Brain pericyte (primary cell): ENCODE measurements at regions not wholly inside any gene's neighbourhood (a gene's known extent, or its start where the extent isn't known, plus 50 kb on each side); places are given as distances from the start of the nearest gene placed in this dataset.

ENCODE experiments used
- DNase-seq: peaks from one replicate; pipeline ENCODE4 v3.0.0-alpha.2; 2012; ENCODE audit warnings: low read depth, low spot score

DNA sequence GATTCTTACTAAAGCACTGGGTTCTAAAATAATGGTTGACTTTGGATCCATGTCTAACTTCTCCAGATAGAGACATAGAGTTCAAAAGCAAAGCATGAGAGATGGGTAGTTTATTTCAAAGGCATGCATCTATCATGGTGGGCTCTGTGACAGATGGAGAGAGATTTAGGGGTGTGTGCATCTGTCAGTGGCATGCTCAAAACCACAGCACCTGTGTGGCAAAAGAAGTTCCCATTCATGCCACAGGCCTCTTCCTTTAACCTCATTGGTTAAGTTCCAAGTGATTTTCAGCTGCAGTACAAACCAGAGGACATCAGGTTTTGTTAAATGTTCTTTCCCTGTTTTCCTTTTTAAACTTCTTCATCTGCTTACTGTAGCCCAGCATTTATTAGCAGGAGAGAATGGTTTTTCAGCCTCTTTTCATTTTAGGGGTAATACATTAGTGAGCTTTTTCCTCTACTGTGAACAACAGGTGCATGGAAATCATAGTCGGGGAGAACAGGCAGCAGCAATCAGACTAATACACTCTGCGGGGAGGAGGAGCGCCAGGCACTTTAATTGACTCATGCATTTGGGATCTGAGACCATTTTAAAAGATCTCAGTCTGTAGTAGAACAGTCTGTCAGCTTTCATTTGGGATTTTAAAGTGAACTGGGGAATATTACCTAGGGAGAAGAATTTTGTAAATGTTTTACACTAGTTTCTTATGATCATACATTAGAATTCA is 52.4 kb upstream of the UPP2 start:
- DNase-seq, result no peak

DNA sequence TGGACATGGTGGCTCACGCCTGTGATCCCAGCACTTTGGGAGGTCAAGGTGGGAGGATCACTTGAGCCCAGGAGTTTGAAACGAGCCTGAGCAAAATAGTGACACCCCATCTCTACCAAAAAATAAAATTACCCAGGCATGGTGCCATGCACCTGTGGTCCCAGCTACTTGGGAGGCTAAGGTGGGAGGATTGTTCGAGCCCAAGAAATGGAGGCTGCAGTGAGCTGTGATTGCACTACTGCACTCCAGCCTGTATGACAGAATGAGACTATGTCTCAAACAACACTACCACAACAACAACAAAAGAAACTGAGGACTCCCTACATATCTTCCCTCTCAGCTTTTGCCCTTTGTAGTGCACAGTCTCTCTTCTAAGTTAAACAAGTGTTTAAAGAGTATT is 53.3 kb upstream of the UPP2 start:
- no peak for DNase-seq

DNA sequence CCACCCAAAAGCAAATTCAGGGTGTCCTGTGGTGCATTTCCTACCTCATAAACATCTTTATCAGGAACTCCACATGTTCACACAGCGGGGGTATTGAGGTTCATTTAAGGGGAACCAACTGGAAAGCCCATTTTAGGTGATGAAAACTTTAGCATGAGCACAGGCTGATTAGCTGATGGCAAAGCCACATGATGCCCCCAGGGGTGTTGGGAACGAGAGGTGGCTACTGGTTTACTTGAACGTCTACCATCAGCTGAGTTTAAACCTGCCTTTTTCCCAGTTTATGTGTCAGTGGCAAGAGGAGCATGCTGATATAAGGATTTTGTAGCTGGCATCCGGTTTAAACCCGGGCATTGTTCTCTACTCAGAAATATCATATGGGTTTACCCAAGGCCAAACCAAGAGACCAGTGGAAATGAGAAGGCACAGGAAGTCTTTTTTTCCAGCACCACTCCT is 54.5 kb upstream of the UPP2 start:
- DNase-seq, result no peak

DNA sequence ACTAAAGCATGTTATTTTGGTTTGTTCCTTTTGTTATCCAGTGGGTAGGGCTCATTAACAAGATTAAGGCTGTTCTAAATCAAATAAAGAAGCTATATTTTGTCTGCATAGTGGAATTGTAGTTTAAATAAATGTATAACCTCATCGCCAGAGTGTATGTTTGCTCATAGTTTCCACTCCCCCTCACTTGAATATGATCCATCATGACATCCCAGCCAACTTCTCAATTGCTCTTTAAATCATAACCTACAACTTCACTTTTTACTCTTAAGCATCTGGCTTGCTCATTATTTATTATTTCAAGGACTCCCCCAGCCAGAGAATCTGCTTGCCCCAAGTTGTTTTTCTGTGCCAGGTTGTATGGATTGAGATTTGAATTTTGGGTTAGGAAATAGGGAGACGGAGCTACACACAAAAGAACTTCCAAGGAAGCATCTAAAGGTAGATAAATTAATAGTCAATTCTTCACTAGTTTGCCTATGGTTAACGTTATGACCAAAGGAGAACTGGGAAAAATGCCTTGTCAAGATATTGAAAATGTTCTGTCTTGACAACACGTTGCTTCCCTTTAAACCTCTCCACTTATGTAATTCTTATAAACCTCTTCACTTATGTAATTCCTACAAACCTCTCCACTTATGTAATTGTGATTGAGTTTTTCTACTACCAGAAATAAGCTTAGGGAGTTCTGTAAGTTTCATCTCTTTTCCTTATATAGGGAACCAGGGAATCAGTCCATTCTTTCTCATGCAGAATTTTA is 55.4 kb upstream of the UPP2 start:
- DNase-seq, result no peak

DNA sequence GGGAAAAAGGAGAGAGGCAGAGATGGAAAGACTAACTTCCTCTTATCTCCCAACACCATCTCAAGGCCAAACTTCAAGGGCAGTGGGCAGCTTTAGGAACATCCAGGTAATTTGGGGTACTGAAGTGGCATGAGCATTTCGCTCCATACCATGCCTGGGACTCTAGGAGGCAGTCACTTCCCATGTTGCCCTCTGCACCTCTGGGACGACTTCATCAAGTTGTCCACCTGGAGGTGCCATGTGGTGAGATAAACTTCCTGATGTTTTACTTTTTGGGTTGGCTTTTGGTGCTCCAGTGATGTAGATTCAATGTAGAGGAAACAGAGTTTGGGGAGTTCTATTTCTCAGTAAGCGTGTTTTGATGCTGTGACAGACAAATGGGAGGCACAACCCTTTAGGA is 56.3 kb upstream of the UPP2 start:
- no peak for DNase-seq

DNA sequence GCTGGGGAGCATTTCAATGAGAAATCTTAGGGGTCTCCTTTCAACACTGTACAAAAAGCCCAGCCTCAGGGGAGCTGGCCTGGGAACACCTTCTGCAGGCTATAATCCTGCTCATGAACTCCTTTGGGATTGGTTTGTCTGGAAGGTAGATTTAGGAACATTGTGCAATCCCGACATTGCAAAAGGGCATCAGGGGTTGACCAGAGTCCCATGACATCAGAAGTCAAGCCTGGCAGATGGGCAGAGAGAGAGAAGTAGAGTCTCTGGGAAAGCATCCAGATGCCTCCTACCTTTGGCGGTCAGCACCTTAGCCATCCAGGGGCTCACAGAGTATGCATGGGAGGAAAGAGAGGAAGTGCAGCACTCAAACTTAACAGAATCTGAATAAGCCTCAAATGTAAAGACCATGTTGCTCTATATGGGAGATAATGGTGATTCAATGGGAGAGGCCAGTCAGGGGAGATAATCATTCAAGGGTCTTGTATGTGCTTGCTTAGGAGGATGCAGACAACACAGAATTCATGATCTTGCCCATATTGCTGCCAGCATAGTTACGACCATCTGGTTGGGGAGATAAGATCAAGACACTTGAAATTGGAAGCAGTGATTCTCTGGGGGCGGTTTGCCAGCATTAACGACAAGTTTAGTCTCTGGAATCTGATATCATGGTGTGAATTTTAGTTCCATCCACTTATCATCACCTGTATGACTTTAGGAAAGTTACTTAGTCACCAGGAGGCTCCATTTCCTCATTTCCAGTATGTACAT is 58.3 kb upstream of the UPP2 start:
- no peak for DNase-seq

DNA sequence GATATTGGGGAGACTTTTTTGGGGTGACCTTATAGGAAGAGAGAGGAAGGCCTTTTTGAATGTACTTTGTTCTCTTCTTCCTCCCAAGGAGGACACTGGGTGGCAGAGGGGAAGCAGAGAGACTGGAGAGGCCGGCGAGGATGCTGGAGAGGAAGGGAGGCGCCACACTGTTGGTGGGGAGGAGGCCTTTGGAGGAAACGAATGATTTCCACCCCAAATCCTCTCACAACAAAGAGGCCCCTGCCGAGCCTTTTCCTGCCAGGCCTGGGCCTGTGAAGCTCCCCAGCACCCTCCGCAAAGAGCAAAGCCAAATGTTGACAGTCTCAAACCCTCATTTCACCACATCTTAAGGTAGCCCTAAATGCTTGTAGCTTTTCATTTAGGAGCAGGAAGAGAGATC is 59.0 kb upstream of the UPP2 start:
- no peak for DNase-seq

DNA sequence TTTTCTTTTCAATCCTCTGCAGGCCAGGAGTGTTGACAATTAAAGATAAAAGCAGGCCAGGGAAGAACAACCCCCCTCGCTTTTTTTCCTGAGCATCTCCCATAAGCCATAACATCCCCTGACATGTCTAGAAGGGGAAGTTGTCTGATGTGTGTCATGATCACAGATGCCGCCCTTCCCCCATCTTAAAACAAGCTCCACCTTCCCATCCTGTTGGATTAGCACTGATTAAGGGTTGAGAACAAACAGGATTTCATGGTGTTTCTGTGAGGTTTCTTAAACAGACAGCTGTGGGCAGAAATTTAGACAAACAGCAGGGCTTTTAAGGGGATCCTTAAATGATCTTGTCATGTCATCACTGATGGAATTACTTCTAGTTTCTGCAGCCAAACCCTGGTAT is 59.4 kb upstream of the UPP2 start:
- DNase-seq, result no peak

DNA sequence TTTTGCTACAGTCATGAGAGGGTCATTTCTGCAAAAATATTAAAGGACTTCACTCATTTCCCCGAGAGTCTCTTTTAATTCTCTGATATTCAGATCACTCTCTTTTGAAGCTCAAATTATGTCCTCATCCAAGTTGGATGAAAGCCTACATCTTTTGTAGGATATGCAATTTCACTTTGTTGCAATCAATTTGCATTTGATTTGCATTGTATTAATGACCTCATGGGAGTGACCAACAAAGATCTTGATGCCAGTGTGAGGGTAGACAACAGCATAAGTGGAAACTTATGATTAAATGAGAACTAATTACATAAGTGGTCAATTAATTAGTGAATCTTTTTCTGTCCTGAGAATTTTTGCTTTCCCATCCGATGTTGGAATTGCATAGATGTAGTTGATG is 60.3 kb upstream of the UPP2 start:
- DNase-seq, result no peak

DNA sequence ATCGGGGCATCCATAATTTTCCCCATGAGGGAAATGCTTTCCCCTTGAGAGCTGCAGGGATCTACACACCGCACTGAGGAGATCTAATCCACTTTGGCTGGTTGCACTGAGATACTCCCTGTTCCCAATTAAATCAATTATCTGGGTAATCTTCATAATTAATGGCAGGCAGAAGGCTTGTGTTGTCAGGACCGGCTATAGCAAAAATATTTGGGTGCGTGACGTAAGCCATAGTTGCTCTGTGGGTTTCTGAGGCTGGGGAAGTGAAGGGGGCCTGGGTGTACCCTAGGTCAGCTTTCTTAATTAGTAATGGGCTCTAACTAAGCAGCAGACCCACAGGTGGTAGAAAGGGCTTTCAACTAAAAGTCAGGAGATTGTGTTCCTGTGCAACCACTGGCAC is 62.8 kb upstream of the UPP2 start:
- DNase-seq, result no peak

DNA sequence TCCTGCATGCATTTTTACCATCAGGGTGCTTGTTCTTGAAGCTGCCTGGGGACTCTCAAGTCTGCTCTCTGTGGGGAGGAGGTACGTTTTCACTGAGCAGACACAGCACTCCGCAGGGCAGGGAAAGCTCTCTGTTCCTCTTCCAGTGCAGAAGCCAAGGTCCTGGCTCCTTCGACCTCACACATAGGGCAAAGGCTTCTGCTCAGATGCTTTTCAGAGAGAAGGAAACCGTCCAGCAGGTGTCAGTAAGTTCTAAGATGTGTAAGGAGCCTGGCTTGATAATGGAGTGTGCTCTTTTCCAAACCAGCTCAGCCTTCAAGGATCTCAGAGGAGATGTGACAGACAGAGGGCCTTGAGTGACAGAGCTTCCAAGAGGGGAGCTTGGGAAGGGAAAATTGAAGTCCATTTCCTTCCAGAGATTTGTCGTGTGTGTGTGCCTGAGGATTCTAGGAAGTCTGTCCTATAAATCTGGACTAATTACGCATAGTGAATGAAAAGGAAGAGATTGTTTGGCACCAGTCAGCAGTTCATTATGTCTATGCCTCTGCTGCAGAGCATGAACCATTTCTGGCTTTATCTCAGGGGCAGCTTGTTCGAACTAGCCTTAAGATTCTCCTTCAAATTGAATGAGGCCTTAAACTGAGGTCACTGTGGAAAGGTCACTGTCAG is 67.3 kb upstream of the UPP2 start:
- DNase-seq, result no peak

DNA sequence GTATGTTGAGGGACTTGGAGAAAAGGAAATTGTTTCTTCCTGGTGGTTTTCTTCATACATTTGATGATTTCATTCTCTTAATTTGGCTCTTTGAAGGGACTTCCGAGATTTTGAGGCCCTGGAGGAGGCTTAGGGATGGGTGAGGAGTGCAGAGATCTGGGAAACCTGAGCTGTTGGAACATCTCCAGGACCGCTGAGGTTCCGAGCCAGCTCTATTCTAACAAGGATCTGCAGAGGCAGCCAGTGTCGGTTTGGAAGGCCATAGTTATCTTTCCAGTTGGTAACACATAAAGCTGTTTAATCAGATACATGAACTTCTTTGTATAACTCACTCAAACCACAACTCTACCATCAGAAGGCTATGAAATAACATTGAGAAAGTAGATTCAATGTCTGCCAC is 70.3 kb upstream of the UPP2 start:
- DNase-seq, result no peak

DNA sequence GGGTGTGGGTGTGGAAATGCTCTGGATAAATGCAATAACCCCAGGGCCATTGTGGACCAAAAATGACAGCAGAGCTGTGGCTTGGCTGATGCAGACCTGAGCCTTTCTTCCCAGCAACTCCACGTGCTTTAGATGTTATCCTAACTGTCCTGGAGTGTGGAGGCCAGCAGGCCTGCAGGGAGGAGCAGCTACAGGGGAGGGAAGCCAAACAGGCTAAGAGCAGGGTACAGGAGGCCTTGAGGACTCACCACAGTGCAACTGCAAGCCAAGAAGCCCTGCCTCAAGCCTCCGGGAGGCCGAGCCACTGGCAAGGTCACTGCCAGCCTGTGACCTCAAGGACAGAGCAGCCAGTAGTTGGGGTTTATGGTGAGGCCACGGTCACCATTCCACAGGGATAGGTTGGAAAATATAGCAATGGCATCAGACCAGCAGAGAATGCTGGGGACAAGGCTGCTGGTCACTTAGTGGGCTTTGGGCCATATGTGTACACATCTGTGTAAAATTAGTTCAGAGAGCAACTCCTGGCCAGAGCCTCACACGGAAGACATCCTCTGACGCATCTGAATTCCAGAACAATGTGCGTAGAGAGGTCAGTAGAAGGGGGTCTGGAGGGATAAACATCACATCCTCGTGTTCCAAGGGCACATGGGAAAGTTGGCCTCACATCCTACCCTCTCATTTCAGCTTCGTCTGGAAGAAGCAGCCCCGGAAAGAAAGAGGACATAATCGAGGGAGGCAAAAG is 76.2 kb upstream of the UPP2 start:
- DNase-seq, result peak; percentile 68

DNA sequence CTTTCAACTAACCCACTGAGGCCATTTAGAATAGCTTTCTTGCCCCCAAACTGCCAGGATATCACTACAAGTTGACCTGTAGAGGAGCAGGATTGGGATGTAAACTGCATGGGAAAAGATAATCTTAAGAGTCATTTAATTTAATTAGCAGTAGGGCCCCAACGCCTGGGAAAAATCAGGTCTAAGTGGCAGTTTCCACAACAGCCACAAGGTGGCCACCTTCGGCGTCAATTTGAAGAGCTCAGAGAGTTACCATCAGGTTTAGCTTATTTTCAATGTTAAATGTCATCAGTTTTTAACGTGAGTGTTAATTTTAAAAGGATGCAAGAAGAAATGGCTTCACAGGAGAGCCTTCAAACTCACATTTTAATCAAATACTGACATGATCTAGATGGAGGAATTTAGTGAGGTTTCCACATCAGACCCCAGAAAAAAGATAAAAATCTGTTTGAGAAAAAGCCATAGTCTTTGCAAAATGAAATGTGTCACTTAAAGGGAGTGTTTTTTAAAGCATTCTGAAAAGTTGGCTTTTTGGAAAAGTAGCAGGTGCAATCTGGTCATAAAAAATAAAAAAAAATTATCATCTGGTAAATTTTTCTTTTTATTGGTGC is 77.3 kb upstream of the UPP2 start:
- no peak for DNase-seq

DNA sequence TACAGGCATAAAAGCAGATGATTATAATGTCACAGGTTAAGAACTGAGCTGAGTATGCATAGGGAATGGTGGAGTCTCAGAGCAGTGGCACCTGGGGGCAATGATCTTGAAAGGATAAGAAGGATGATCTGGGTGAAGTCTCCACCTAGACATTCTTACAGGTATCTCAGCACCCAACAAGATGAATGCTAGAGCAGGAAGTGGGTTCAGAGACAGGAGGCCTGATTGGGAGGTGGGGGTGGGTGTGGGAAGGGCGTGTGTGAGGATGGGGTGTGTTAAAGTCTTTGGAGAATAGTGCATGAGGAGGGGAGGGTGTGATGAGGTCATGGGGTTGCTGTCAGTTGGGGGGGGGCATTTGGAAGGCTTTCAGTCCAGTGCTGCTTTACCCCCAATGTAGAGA is 78.8 kb upstream of the UPP2 start:
- no peak for DNase-seq

DNA sequence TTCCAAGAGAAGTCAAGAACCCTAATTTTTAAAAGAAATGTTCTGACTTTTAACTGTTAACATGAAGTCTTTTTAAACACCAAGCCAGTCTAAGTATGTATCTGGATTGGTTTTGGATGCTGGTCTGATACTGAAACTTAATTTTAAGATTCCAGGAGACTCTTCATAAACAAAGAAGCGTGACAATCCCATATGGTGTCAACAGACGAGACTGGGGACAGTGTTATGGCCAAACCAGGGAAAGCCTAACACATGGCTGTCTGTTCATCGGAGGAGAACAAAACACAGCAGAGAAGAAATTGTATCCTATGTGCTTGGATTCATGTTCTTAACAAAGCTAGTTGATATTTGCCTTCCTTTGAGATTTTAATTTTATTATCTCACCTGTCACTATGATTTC is 80.5 kb upstream of the UPP2 start:
- no peak for DNase-seq

DNA sequence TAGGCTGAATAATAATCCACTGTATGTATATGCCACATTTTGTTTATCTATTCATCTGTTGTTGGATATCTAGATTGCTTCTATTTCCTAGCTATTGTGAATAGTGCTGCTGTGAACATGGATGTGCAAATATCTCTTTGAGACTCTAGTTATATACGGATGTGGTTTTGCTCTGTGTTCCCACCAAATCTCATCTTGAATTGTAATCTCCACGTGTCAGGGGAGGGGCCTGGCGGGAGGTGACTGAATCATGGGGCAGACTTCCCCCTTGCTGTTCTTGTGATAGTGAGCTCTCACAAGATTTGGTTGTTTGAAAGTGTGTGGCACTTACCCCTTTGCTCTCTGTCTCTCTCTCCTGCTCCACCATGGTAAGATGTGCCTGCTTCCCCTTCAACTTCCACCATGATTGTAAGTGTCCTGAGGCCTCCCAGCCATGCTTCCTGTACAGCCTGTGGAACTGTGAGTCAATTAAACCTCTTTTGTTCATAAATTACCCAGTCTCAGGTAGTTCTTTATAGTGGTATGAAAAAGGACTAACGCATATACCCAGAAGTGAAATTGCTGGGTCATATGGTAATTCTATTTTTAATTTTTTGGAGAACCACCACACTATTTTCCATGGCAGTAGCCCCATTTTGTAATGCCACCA is 86.1 kb upstream of the UPP2 start:
- no peak for DNase-seq

DNA sequence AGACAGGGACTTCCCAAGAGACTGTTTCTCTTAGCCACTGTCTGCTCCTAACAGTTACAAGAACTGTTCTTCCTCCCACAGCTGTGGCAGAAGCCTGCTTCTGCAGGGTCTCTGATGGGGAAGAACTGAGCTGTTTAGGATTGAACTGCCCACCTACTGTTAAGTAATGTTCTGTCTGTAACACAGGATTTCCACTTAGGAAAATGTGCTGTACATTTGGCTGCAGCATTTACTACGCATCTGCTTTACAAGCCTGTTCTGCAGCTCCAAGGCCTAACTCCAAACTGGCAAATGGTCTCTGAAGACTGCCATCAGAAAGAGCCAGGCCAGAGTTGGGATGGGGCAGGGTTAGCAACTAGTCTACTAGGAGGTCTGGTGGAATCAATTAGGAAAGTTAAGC is 87.8 kb upstream of the UPP2 start:
- DNase-seq, result no peak

DNA sequence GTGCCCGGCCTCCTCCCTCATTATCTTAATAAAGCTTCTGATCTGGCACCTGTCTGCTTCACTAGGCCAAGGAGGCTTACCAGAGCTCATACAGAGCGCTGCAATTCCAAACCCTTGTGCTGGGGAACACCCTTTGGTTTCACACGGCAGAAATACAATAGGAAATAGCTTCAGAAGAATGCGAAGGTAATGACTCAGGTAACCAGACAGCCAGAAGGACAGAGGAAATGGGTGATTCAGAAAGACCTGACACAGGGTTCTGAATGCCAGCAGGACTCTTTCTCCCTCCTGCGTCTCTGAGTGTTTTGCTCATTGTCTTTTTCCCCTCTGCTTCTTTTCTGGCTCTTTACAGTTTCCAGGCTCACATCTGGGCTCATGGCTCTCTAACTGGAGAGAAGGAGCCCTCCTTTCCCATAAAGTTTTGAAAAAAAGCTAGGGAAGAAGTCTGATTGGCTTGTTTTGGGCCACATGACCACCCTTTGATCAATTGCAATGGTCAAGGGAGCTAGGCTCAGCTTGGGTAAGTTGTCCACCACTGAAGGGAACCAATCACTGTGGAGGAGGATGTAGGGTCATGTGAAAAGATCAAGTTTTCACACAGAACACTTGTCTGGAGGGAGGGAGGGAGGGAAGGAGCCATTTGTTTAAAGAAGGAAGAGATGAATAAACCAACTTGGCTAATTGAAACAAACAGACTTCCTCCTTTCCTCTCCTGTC is 90.5 kb upstream of the UPP2 start:
- no peak for DNase-seq

DNA sequence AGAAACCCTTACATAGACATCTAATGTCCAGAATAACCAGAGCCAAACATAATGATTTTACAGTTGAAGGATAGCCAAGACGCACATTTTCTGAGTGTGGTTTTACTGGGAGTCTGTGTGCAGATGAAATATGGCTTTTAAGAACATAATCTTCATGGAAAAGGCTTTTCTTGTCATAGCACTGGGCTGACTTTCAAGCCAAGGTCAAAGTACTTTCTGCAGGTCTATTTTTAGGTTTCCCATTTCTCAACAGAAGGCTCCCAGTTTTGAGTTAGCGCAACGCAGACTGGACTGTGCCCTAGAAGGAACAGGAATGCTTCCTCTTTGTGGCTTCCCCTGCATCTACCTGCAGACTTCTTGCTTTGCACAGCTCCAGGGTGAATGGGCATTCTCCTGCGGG is 92.3 kb upstream of the UPP2 start:
- DNase-seq, result no peak
